ENCODE measurements at regions not wholly inside any gene's neighbourhood (a gene's known extent, or its start where the extent isn't known, plus 50 kb on each side); places are given as distances from the start of the nearest gene placed in this dataset.

- in situ Hi-C loops (cut with MboI; ENCODE audit: low pct_ligation_motif_present in 1 of 4, low pct_unique_long_range_greater_than_20kb in 1 of 4, low sequenced_read_pairs in 3 of 4) (no loop called here), intact Hi-C loops (cut with DNase I; ENCODE audit: low total_unique reads) (no loop called here)
- TF ChIP-seq CTCF (IDR thresholded peaks at IDR 0.05) (no peak), POLR2A (IDR thresholded peaks at IDR 0.05) (no peak), POLR2AphosphoS5 (IDR thresholded peaks at IDR 0.05) (no peak), EP300 (IDR thresholded peaks at IDR 0.05; ENCODE audit: low read depth) (no peak)
- Histone ChIP-seq H3K36me3 (no peaks in the 10 kb centered on the region), H3K27ac (no peak overlapping the region), H3K4me1 (no peaks in the 10 kb centered on the region), H3K4me3 (no peak overlapping the region), H3K27me3 (no peaks in the 10 kb centered on the region), H3K9me3 (no peaks in the 10 kb centered on the region)
- DNase-seq, result no peak
- WGBS, 2 donors (ENCODE audit: low coverage in 1 of 2), result 66% methylated on average over 2 of the region's 2 CpGs; no CpG with 5 or more reads in 1 of the 2 donors
These were observed 127.9 kb upstream of the AMOT start for GRCh38 chrX:112968351-112969133.

GRCh38 chrX:112967903-112968302 lies 127.3 kb upstream of the AMOT start:
- Histone ChIP-seq H3K27ac (no peak overlapping the region), H3K4me1 (no peaks in the 10 kb centered on the region), H3K4me3 (no peak overlapping the region), H3K27me3 (no peaks in the 10 kb centered on the region), H3K36me3 (no peaks in the 10 kb centered on the region), H3K9me3 (no peaks in the 10 kb centered on the region)
- intact Hi-C loops (cut with DNase I; ENCODE audit: low total_unique reads) (no loop called here), in situ Hi-C loops (cut with MboI; ENCODE audit: low pct_ligation_motif_present in 1 of 4, low pct_unique_long_range_greater_than_20kb in 1 of 4, low sequenced_read_pairs in 3 of 4) (no loop called here)
- 75 to 78% methylated on average over 2 to 4 of the region's 4 CpGs for WGBS, 2 donors (ENCODE audit: low coverage in 1 of 2)
- no peak for TF ChIP-seq POLR2AphosphoS5 (IDR thresholded peaks at IDR 0.05)
- no peak for TF ChIP-seq CTCF (IDR thresholded peaks at IDR 0.05)
- no peak for TF ChIP-seq POLR2A (IDR thresholded peaks at IDR 0.05)
- TF ChIP-seq EP300 (IDR thresholded peaks at IDR 0.05; ENCODE audit: low read depth), result no peak
- DNase-seq, result no peak

GRCh38 chrX:112967341-112967740 lies 126.7 kb upstream of the AMOT start:
- no peak for DNase-seq
- in situ Hi-C loops (cut with MboI; ENCODE audit: low pct_ligation_motif_present in 1 of 4, low pct_unique_long_range_greater_than_20kb in 1 of 4, low sequenced_read_pairs in 3 of 4) (no loop called here), intact Hi-C loops (cut with DNase I; ENCODE audit: low total_unique reads) (no loop called here)
- Histone ChIP-seq H3K36me3 (no peaks in the 10 kb centered on the region), H3K27me3 (no peaks in the 10 kb centered on the region), H3K27ac (no peak overlapping the region), H3K4me3 (no peak overlapping the region), H3K9me3 (no peaks in the 10 kb centered on the region), H3K4me1 (no peaks in the 10 kb centered on the region)
- WGBS, 2 donors (ENCODE audit: low coverage in 1 of 2), result 63% methylated on average over 1 of the region's 1 CpG; no CpG with 5 or more reads in 1 of the 2 donors
- TF ChIP-seq EP300 (IDR thresholded peaks at IDR 0.05; ENCODE audit: low read depth) (no peak), POLR2A (IDR thresholded peaks at IDR 0.05) (no peak), CTCF (IDR thresholded peaks at IDR 0.05) (no peak)

- Histone ChIP-seq H3K27me3 (no peaks in the 10 kb centered on the region), H3K4me3 (no peak overlapping the region), H3K36me3 (no peaks in the 10 kb centered on the region), H3K27ac (no peak overlapping the region), H3K4me1 (no peaks in the 10 kb centered on the region), H3K9me3 (no peaks in the 10 kb centered on the region)
- no peak for DNase-seq
- in situ Hi-C loops (cut with MboI; ENCODE audit: low pct_ligation_motif_present in 1 of 4, low pct_unique_long_range_greater_than_20kb in 1 of 4, low sequenced_read_pairs in 3 of 4) (no loop called here), intact Hi-C loops (cut with DNase I; ENCODE audit: low total_unique reads) (no loop called here)
- TF ChIP-seq POLR2AphosphoS5 (IDR thresholded peaks at IDR 0.05), result no peak
- no peak for TF ChIP-seq EP300 (IDR thresholded peaks at IDR 0.05; ENCODE audit: low read depth)
- TF ChIP-seq CTCF (IDR thresholded peaks at IDR 0.05), result no peak
- TF ChIP-seq POLR2A (IDR thresholded peaks at IDR 0.05), result no peak
These were observed 121.3 kb upstream of the AMOT start for GRCh38 chrX:112961981-112962380.
